GM18951 (cell line): ENCODE measurements at regions not wholly inside any gene's neighbourhood (a gene's known extent, or its start where the extent isn't known, plus 50 kb on each side); places are given as distances from the start of the nearest gene placed in this dataset.

Experiments used
- POLR2A ChIP-seq: IDR thresholded peaks from 4 replicates; pipeline ENCODE4 v1.6.1; 2011; ENCODE audit warnings: mild to moderate bottlenecking; ENCODE audit not compliant: insufficient read length, insufficient read depth; ENCODE audit errors: extremely low read depth
- in situ Hi-C: fragments of 300-500 bp; cut with MboI; formaldehyde crosslinking; loops from one replicate; pipeline ENCODE4 v1.12.0; 2022; ENCODE audit warnings: low sequenced_read_pairs, mixed read lengths, inconsistent platforms; ENCODE audit not compliant: unreplicated experiment

GRCh38 chr18:45295388-45295787 is 319.9 kb upstream of the SLC14A2 start:
- in situ Hi-C loops, result no loop called here
- TF ChIP-seq POLR2A, result no peak

GRCh38 chr18:45298986-45299385 is 316.3 kb upstream of the SLC14A2 start:
- TF ChIP-seq POLR2A, result no peak
- in situ Hi-C loops, result no loop called here

GRCh38 chr18:45303026-45303425 is 312.2 kb upstream of the SLC14A2 start:
- in situ Hi-C loops, result no loop called here
- TF ChIP-seq POLR2A, result no peak

- in situ Hi-C loops, result no loop called here
- TF ChIP-seq POLR2A, result no peak
Observed at GRCh38 chr18:45304558-45304957, 310.7 kb upstream of the SLC14A2 start.

GRCh38 chr18:45312555-45313126 is 302.6 kb upstream of the SLC14A2 start:
- no peak for TF ChIP-seq POLR2A
- in situ Hi-C loops, result no loop called here

GRCh38 chr18:45316127-45316526 is 299.1 kb upstream of the SLC14A2 start:
- in situ Hi-C loops, result no loop called here

GRCh38 chr18:45317948-45318640 is 297.2 kb upstream of the SLC14A2 start:
- TF ChIP-seq POLR2A, result no peak
- in situ Hi-C loops, result no loop called here

More at GRCh38 chr18:45316127-45316526, 299.1 kb upstream of the SLC14A2 start:
- TF ChIP-seq POLR2A, result no peak

GRCh38 chr18:45320724-45321123 is 294.6 kb upstream of the SLC14A2 start:
- TF ChIP-seq POLR2A, result no peak
- in situ Hi-C loops, result no loop called here

GRCh38 chr18:45321520-45321919 is 293.8 kb upstream of the SLC14A2 start:
- TF ChIP-seq POLR2A, result no peak
- in situ Hi-C loops, result no loop called here

- in situ Hi-C loops, result no loop called here
Observed at GRCh38 chr18:45322343-45322742, 292.9 kb upstream of the SLC14A2 start.

GRCh38 chr18:45324101-45324494 is 291.2 kb upstream of the SLC14A2 start:
- TF ChIP-seq POLR2A, result no peak
- in situ Hi-C loops, result no loop called here

More at GRCh38 chr18:45322343-45322742, 292.9 kb upstream of the SLC14A2 start:
- no peak for TF ChIP-seq POLR2A

- in situ Hi-C loops, result no loop called here
- no peak for TF ChIP-seq POLR2A
Observed at GRCh38 chr18:45324495-45325113, 290.7 kb upstream of the SLC14A2 start.

- in situ Hi-C loops, result no loop called here
- no peak for TF ChIP-seq POLR2A
Observed at GRCh38 chr18:45325778-45326177, 289.5 kb upstream of the SLC14A2 start.

GRCh38 chr18:45326505-45326904 is 288.8 kb upstream of the SLC14A2 start:
- in situ Hi-C loops, result no loop called here
- no peak for TF ChIP-seq POLR2A
